ENCODE measurements at regions not wholly inside any gene's neighbourhood (a gene's known extent, or its start where the extent isn't known, plus 50 kb on each side); places are given as distances from the start of the nearest gene placed in this dataset.

- no peak for TF ChIP-seq CTCF (IDR thresholded peaks at IDR 0.05; ENCODE audit: control insufficient read depth, insufficient read depth, low read depth, low read length, missing control alignments)
- DNase-seq (ENCODE audit: low read depth): no peak
Observed at GRCh38 chr11:21825127-21825526, 367.8 kb upstream of the ANO5 start.

DNA sequence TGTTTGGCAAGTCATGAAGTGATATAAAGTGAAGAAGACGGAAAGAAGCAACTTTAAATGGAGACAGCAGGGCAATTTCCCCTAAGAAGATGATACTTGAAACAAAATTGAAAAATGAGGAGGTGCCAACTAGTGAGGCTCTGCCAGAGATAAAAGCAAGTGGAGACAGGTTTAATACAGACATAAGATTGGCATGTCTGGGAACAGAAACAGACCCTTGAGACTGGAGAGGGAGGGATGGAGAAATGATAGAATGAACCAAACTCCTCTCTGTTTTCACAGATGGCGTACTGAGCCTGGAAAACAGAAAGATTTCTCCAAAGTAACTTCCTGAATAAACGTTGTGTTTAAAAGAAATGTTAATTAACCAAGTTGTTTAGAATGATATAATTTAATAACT is 354.5 kb upstream of the ANO5 start:
- no peak for TF ChIP-seq CTCF (IDR thresholded peaks at IDR 0.05; ENCODE audit: control insufficient read depth, insufficient read depth, low read depth, low read length, missing control alignments)
- H3K4me3 ChIP-seq (ENCODE audit: control insufficient read depth, low read depth, low read length): no peak overlapping the region
- no peak for DNase-seq (ENCODE audit: low read depth)

More at GRCh38 chr11:21825127-21825526, 367.8 kb upstream of the ANO5 start:
- no peak overlapping the region for H3K4me3 ChIP-seq (ENCODE audit: control insufficient read depth, low read depth, low read length)

GRCh38 chr11:21839796-21840195 is 353.1 kb upstream of the ANO5 start:
- no peak overlapping the region for H3K4me3 ChIP-seq (ENCODE audit: control insufficient read depth, low read depth, low read length)
- no peak for TF ChIP-seq CTCF (IDR thresholded peaks at IDR 0.05; ENCODE audit: control insufficient read depth, insufficient read depth, low read depth, low read length, missing control alignments)
- DNase-seq (ENCODE audit: low read depth): no peak

DNA sequence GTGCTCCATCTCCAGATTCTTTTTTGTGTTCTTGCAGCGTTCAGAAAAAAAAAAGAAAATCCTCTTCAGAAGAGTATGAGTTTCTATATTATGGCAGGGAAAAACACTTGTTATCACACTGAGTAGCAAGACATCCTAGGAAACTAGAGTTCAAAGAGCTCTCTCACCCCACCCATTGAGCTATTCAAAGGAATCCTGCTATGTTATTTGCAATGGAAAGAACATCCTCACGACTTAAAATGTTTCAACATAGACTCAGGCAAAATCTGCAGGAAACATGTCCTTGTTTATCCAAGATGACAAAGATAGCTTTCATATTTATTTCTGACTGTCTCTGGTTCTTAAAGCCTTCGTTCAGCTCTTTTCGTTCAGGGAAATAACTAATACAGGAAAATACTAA is 331.6 kb upstream of the ANO5 start:
- no peak for DNase-seq (ENCODE audit: low read depth)
- H3K4me3 ChIP-seq (ENCODE audit: control insufficient read depth, low read depth, low read length): no peak overlapping the region
- TF ChIP-seq CTCF (IDR thresholded peaks at IDR 0.05; ENCODE audit: control insufficient read depth, insufficient read depth, low read depth, low read length, missing control alignments): no peak

- no peak overlapping the region for H3K4me3 ChIP-seq (ENCODE audit: control insufficient read depth, low read depth, low read length)
- no peak for TF ChIP-seq CTCF (IDR thresholded peaks at IDR 0.05; ENCODE audit: control insufficient read depth, insufficient read depth, low read depth, low read length, missing control alignments)
- no peak for DNase-seq (ENCODE audit: low read depth)
Observed at GRCh38 chr11:21865541-21865940, 327.3 kb upstream of the ANO5 start.

DNA sequence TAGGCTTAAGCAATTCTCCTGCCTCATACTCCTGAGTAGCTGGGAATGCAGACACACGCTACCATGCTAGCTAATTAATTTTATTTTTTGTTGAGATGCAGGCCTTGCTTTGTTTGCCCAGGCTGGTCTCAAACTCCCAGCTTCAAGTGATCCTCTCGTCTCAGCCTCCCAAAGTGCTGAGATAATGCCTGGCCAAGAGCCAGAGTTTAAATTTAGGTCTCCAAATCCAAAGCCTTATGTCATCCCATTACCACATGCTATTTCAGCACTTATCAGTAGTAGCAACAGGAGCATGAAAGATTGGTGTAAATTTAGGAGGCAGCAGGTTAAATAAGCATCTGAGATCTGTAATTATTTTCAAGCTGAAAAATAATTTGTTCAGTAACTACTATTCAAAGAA is 326.1 kb upstream of the ANO5 start:
- DNase-seq (ENCODE audit: low read depth): no peak
- H3K4me3 ChIP-seq (ENCODE audit: control insufficient read depth, low read depth, low read length): no peak overlapping the region
- no peak for TF ChIP-seq CTCF (IDR thresholded peaks at IDR 0.05; ENCODE audit: control insufficient read depth, insufficient read depth, low read depth, low read length, missing control alignments)

DNA sequence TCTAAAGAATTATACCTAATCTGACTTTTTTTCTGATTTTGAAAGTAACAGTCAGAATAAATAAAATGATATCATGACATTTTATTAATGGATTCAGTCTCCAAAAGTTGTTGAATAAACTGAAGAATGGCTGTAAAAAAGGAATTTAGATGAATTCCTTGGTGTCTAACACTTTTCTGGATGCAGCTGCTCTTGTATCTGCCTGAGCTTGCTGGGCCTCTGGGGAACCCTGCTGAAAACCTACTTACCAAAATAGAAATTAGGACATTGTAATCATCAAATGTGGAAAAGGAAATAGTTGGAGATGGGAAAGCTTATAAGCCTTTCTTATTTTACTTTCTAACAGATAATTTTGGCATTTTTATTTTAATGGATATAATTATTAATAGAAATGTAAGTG is 315.7 kb upstream of the ANO5 start:
- H3K4me3 ChIP-seq (ENCODE audit: control insufficient read depth, low read depth, low read length): no peak overlapping the region

More for the DNA sequence above, 315.7 kb upstream of the ANO5 start:
- no peak for TF ChIP-seq CTCF (IDR thresholded peaks at IDR 0.05; ENCODE audit: control insufficient read depth, insufficient read depth, low read depth, low read length, missing control alignments)
- DNase-seq (ENCODE audit: low read depth): no peak
